ENCODE measurements at regions not wholly inside any gene's neighbourhood (a gene's known extent, or its start where the extent isn't known, plus 50 kb on each side); places are given as distances from the start of the nearest gene placed in this dataset.

GRCh38 chr4:30537456-30537855 lies 182.7 kb upstream of the PCDH7 start:
- no peak overlapping the region for H3K9ac ChIP-seq (ENCODE audit: extremely low read depth, low read length, poor library complexity, severe bottlenecking)
- WGBS, 2 experiments (ENCODE audit: insufficient coverage in 1 of 2, insufficient read length in 1 of 2), result 98 to 100% methylated on average over 1 to 3 of the region's 3 CpGs
- H3K36me3 Mint-ChIP-seq (ENCODE audit: low read depth), result no peaks in the 10 kb centered on the region

GRCh38 chr4:30538794-30539193 lies 181.4 kb upstream of the PCDH7 start:
- Histone ChIP-seq H3K4me3 (ENCODE audit: low read length) (no peak overlapping the region), H3K9me3 (ENCODE audit: control insufficient read depth, low read length) (no peaks in the 10 kb centered on the region), H3K36me3 (ENCODE audit: control insufficient read depth, insufficient read depth, low read length) (no peaks in the 10 kb centered on the region), H3K27ac (ENCODE audit: low read depth, low read length) (no peak overlapping the region), H3K27me3 (ENCODE audit: control insufficient read depth, insufficient read depth, low read length, poor library complexity, severe bottlenecking) (no peaks in the 10 kb centered on the region), H3K9ac (ENCODE audit: extremely low read depth, low read length, poor library complexity, severe bottlenecking) (no peak overlapping the region), H3K4me1 (ENCODE audit: control insufficient read depth, insufficient read depth, low read length) (no peaks in the 10 kb centered on the region)
- no peak for TF ChIP-seq CTCF (conservative IDR thresholded peaks at IDR 0.05)
- Mint-ChIP-seq H3K36me3 (ENCODE audit: low read depth) (no peaks in the 10 kb centered on the region), H3K4me3 (no peak overlapping the region), H3K27ac (no peak overlapping the region), H3K4me1 (peaks cover 5% of the 10 kb centered on the region), H3K9me3 (peaks cover 4% of the 10 kb centered on the region), H3K27me3 (ENCODE audit: insufficient read depth) (no peaks in the 10 kb centered on the region)
- WGBS, 2 experiments (ENCODE audit: insufficient coverage in 1 of 2, insufficient read length in 1 of 2), result 94 to 100% methylated on average over 2 to 5 of the region's 5 CpGs
- DNase-seq, result no peak

More at GRCh38 chr4:30537456-30537855, 182.7 kb upstream of the PCDH7 start:
- H3K4me3 ChIP-seq (ENCODE audit: low read length), result no peak overlapping the region
- TF ChIP-seq CTCF (conservative IDR thresholded peaks at IDR 0.05), result no peak
- no peaks in the 10 kb centered on the region for H3K27me3 ChIP-seq (ENCODE audit: control insufficient read depth, insufficient read depth, low read length, poor library complexity, severe bottlenecking)
- no peaks in the 10 kb centered on the region for H3K9me3 ChIP-seq (ENCODE audit: control insufficient read depth, low read length)
- no peaks in the 10 kb centered on the region for H3K36me3 ChIP-seq (ENCODE audit: control insufficient read depth, insufficient read depth, low read length)
- H3K4me1 Mint-ChIP-seq, result no peaks in the 10 kb centered on the region
- H3K27ac ChIP-seq (ENCODE audit: low read depth, low read length), result no peak overlapping the region
- no peaks in the 10 kb centered on the region for H3K27me3 Mint-ChIP-seq (ENCODE audit: insufficient read depth)
- H3K9me3 Mint-ChIP-seq, result peaks cover 4% of the 10 kb centered on the region
- no peaks in the 10 kb centered on the region for H3K4me1 ChIP-seq (ENCODE audit: control insufficient read depth, insufficient read depth, low read length)
- no peak overlapping the region for H3K27ac Mint-ChIP-seq
- H3K4me3 Mint-ChIP-seq, result no peak overlapping the region
- DNase-seq, result no peak

- Mint-ChIP-seq H3K9me3 (peaks cover 4% of the 10 kb centered on the region), H3K4me3 (no peak overlapping the region), H3K36me3 (ENCODE audit: low read depth) (no peaks in the 10 kb centered on the region), H3K27ac (no peak overlapping the region), H3K27me3 (ENCODE audit: insufficient read depth) (no peaks in the 10 kb centered on the region), H3K4me1 (peaks cover 5% of the 10 kb centered on the region)
- Histone ChIP-seq H3K36me3 (ENCODE audit: control insufficient read depth, insufficient read depth, low read length) (no peaks in the 10 kb centered on the region), H3K4me1 (ENCODE audit: control insufficient read depth, insufficient read depth, low read length) (no peaks in the 10 kb centered on the region), H3K4me3 (ENCODE audit: low read length) (no peak overlapping the region), H3K9ac (ENCODE audit: extremely low read depth, low read length, poor library complexity, severe bottlenecking) (no peak overlapping the region), H3K27me3 (ENCODE audit: control insufficient read depth, insufficient read depth, low read length, poor library complexity, severe bottlenecking) (no peaks in the 10 kb centered on the region), H3K9me3 (ENCODE audit: control insufficient read depth, low read length) (no peaks in the 10 kb centered on the region), H3K27ac (ENCODE audit: low read depth, low read length) (no peak overlapping the region)
- no peak for DNase-seq
- 71 to 74% methylated on average over 1 of the region's 1 CpG for WGBS, 2 experiments (ENCODE audit: insufficient coverage in 1 of 2, insufficient read length in 1 of 2)
- no peak for TF ChIP-seq CTCF (conservative IDR thresholded peaks at IDR 0.05)
Observed at GRCh38 chr4:30543057-30543456, 177.1 kb upstream of the PCDH7 start.
